ENCODE measurements at regions not wholly inside any gene's neighbourhood (a gene's known extent, or its start where the extent isn't known, plus 50 kb on each side); places are given as distances from the start of the nearest gene placed in this dataset.

DNA sequence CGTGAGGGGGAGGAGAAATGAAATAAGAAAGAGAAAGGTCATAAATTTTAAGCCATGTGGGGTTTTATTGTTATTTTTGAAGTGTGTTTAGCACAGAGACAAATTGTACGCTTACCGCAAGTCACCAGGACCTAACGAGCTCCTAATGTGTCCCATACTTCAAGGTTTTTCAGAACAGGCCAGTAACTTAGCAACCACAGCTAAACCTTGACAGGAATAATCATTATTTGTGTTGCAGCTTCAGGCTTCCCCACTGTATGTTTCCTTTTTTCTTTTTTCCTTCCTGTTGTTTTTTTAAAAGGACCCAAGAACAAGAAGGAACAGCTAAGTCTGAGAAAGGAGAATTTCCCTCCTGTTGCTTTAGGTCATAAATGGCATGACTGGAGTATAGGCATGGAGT, 160.8 kb downstream of the TUSC7 start:
- H3K27ac ChIP-seq: no peak overlapping the region
- H3K4me3 ChIP-seq: no peak overlapping the region
- H3K4me2 ChIP-seq: no peak overlapping the region
- H4K20me1 ChIP-seq: no peaks in the 10 kb centered on the region
- TF ChIP-seq Cebpa-rat (IDR thresholded peaks at IDR 0.05): no peak
- no peaks in the 10 kb centered on the region for H3K4me1 ChIP-seq
- H3K9ac ChIP-seq: no peak overlapping the region
- no peaks in the 10 kb centered on the region for H3K36me3 ChIP-seq
- H3K27me3 ChIP-seq: no peaks in the 10 kb centered on the region
- no peaks in the 10 kb centered on the region; a peak in 1 of 22 replicates for H3K9me3 ChIP-seq (replicated peaks in 1 of 11)

GRCh38 chr3:116871905-116872304, 162.3 kb downstream of the TUSC7 start:
- Histone ChIP-seq H3K36me3 (no peaks in the 10 kb centered on the region), H3K27me3 (no peaks in the 10 kb centered on the region), H3K9ac (no peak overlapping the region), H3K27ac (no peak overlapping the region), H3K4me1 (no peaks in the 10 kb centered on the region), H3K4me3 (no peak overlapping the region), H4K20me1 (no peaks in the 10 kb centered on the region), H3K9me3 (replicated peaks in 1 of 11) (no peaks in the 10 kb centered on the region; a peak in 1 of 22 replicates), H3K4me2 (no peak overlapping the region)
- TF ChIP-seq Cebpa-rat (IDR thresholded peaks at IDR 0.05): no peak

GRCh38 chr3:116872688-116873087, 163.1 kb downstream of the TUSC7 start:
- H3K36me3 ChIP-seq: no peaks in the 10 kb centered on the region
- H3K4me2 ChIP-seq: no peak overlapping the region
- no peaks in the 10 kb centered on the region for H3K4me1 ChIP-seq

GRCh38 chr3:116873142-116873541, 163.6 kb downstream of the TUSC7 start:
- Histone ChIP-seq H3K9ac (no peak overlapping the region), H3K4me2 (no peak overlapping the region), H3K27ac (no peak overlapping the region), H3K4me3 (no peak overlapping the region), H3K27me3 (no peaks in the 10 kb centered on the region), H3K4me1 (no peaks in the 10 kb centered on the region), H3K36me3 (no peaks in the 10 kb centered on the region), H4K20me1 (no peaks in the 10 kb centered on the region), H3K9me3 (replicated peaks in 1 of 11) (peaks cover 0 to 7% (median 1%) of the 10 kb centered on the region in 11 experiments; a peak in 4 of 22 replicates)
- peak in 2 of 11 experiments; percentile 19 to 68; a peak in 3 of 22 replicates for TF ChIP-seq Cebpa-rat (IDR thresholded peaks at IDR 0.05)

More at GRCh38 chr3:116872688-116873087, 163.1 kb downstream of the TUSC7 start:
- H4K20me1 ChIP-seq: no peaks in the 10 kb centered on the region
- no peaks in the 10 kb centered on the region for H3K27me3 ChIP-seq
- no peak overlapping the region for H3K4me3 ChIP-seq
- no peak overlapping the region for H3K9ac ChIP-seq
- no peak overlapping the region for H3K27ac ChIP-seq
- peaks cover 0 to 2% (median 0%) of the 10 kb centered on the region in 11 experiments; a peak in 2 of 22 replicates for H3K9me3 ChIP-seq (replicated peaks in 1 of 11)
- no peak for TF ChIP-seq Cebpa-rat (IDR thresholded peaks at IDR 0.05)

- Histone ChIP-seq H3K4me1 (no peaks in the 10 kb centered on the region), H3K27ac (no peak overlapping the region), H3K4me2 (no peak overlapping the region), H4K20me1 (no peaks in the 10 kb centered on the region), H3K9me3 (replicated peaks in 1 of 11) (peaks cover 0 to 14% (median 8%) of the 10 kb centered on the region in 11 experiments; a peak in 8 of 22 replicates), H3K27me3 (no peaks in the 10 kb centered on the region), H3K9ac (no peak overlapping the region), H3K4me3 (no peak overlapping the region), H3K36me3 (no peaks in the 10 kb centered on the region)
- no peak for TF ChIP-seq Cebpa-rat (IDR thresholded peaks at IDR 0.05)
These were observed 168.4 kb downstream of the TUSC7 start for GRCh38 chr3:116877968-116878367.

DNA sequence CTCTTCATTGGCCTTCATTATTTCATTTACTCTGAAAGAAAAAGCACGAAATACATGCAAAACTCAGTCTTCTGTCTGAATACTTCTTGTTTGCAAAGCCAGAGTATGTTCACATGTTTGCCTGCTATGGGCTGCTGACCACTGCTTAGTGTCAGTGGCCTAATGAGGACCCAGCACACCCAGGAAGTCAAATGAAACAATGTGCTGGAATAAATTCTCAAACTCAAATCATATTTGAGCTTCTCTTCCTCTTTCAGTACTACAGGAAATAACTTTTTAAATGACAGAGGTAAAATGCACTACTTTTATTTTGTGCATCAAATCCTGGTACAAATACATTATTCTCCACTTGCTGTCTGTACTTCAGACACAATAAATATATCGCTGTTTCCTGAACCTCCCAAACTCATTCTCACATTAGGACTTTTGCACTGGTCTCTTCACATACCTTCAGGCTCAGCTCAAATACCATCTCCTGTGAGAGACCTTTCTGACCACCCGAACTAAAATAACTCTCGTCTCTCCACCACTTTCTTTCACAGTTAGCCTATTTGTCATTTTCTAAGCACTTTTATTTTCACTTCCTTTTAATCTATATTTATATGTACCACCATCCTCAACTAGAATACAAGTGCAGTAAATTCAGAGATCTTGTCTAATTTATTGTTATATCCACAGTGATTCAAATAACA, 176.8 kb downstream of the TUSC7 start:
- H3K27ac ChIP-seq: peak overlapping the region in 5 of 11 experiments; percentile 1 to 47 (median 23); a peak in 8 of 22 replicates
- H3K4me3 ChIP-seq: no peak overlapping the region
- H3K9ac ChIP-seq: 0 out of 22 replicates have a peak overlapping the region, but pooled peaks of 1 of the 11 experiments have one; percentile 20
- H4K20me1 ChIP-seq: no peaks in the 10 kb centered on the region
- no peaks in the 10 kb centered on the region for H3K9me3 ChIP-seq (replicated peaks in 1 of 11)
- H3K27me3 ChIP-seq: no peaks in the 10 kb centered on the region
- H3K4me2 ChIP-seq: peak overlapping the region; percentile 16 to 78 (median 33); a peak in 17 of 22 replicates
- peaks cover 0 to 14% (median 8%) of the 10 kb centered on the region in 10 experiments; a peak in 15 of 20 replicates for H3K4me1 ChIP-seq
- no peaks in the 10 kb centered on the region for H3K36me3 ChIP-seq
- TF ChIP-seq Cebpa-rat (IDR thresholded peaks at IDR 0.05): no peak

GRCh38 chr3:116896116-116896515, 186.5 kb downstream of the TUSC7 start:
- Histone ChIP-seq H3K9me3 (replicated peaks in 1 of 11) (no peaks in the 10 kb centered on the region), H3K27me3 (no peaks in the 10 kb centered on the region), H3K9ac (no peak overlapping the region), H3K4me3 (no peak overlapping the region), H3K36me3 (no peaks in the 10 kb centered on the region), H3K4me1 (peaks cover 0 to 6% (median 0%) of the 10 kb centered on the region in 10 experiments; a peak in 1 of 20 replicates), H3K4me2 (peak overlapping the region in 1 of 11 experiments; percentile 37; a peak in 2 of 22 replicates), H3K27ac (no peak overlapping the region), H4K20me1 (no peaks in the 10 kb centered on the region)
- no peak for TF ChIP-seq Cebpa-rat (IDR thresholded peaks at IDR 0.05)

DNA sequence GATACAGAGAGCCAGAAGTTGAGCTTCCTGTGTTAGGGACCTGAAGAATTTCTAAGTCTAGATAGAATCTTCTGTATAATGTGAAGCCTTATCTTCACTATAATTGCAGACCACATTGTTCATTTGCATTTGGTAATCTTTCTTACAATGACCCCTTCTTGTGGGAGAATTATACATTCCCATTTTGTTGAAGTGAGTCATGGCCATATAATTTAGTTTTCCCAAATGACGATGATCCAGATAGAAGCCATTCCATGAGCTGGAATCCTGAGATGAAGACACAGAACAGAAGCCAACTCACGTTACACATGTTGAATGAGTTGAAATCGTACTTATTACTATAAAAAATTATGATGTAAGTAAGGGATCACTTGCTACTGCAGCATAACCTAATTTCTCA, 187.8 kb downstream of the TUSC7 start:
- Histone ChIP-seq H3K9ac (no peak overlapping the region), H3K9me3 (replicated peaks in 1 of 11) (no peaks in the 10 kb centered on the region), H3K4me2 (no peak overlapping the region), H4K20me1 (no peaks in the 10 kb centered on the region), H3K4me1 (peaks cover 0 to 6% (median 0%) of the 10 kb centered on the region in 10 experiments; a peak in 1 of 20 replicates), H3K4me3 (no peak overlapping the region), H3K27ac (no peak overlapping the region), H3K27me3 (no peaks in the 10 kb centered on the region), H3K36me3 (no peaks in the 10 kb centered on the region)
- TF ChIP-seq Cebpa-rat (IDR thresholded peaks at IDR 0.05): no peak

DNA sequence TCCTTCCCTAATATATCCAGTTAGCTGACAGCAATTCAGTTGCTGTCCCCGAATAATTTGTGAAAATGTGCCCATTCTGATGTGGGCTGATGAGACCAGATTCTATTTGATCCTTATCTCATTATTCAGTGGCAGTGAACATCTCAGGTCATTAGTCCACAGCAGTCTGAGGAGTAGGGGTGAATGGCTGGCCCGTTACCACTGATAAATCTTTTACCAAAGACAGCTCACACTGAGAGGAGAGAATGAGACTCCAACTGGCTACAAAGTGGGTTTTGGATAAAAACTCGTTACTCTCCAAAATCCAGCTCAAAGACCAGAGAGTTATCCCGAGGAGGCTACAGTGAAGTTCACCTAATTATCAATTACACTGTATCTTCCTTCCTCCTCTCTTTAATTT, 189.7 kb downstream of the TUSC7 start:
- H3K36me3 ChIP-seq: no peaks in the 10 kb centered on the region
- no peak overlapping the region for H3K4me3 ChIP-seq
- no peak overlapping the region for H3K27ac ChIP-seq
- no peaks in the 10 kb centered on the region for H3K27me3 ChIP-seq
- no peaks in the 10 kb centered on the region for H4K20me1 ChIP-seq
- H3K4me2 ChIP-seq: no peak overlapping the region
- H3K9ac ChIP-seq: no peak overlapping the region
- TF ChIP-seq Cebpa-rat (IDR thresholded peaks at IDR 0.05): no peak
- no peaks in the 10 kb centered on the region for H3K9me3 ChIP-seq (replicated peaks in 1 of 11)
- H3K4me1 ChIP-seq: peaks cover 0 to 6% (median 0%) of the 10 kb centered on the region in 10 experiments; a peak in 1 of 20 replicates

DNA sequence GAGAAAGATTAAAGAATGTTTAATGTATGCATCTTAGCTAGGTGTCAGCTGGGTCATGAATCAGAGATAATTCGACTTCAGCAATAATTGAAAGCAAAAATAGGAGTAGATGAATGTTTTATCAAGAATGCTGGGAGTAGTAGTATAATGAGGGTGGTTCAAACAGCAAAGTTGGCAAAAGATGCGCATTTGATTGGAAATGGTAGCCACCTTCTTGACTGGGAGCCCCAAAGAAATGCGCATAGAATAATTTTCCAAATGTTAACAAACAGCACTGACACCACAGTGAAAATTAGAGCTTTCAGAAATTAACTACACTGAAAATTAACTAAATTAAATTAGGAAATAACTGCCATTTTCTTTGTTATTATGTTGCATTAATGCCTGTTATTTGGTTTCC, 195.8 kb downstream of the TUSC7 start:
- Histone ChIP-seq H3K27me3 (no peaks in the 10 kb centered on the region), H3K4me1 (no peaks in the 10 kb centered on the region), H4K20me1 (no peaks in the 10 kb centered on the region), H3K4me3 (no peak overlapping the region), H3K9me3 (replicated peaks in 1 of 11) (peaks cover 0 to 9% (median 0%) of the 10 kb centered on the region in 11 experiments; a peak in 2 of 22 replicates), H3K9ac (no peak overlapping the region), H3K36me3 (no peaks in the 10 kb centered on the region), H3K27ac (no peak overlapping the region), H3K4me2 (no peak overlapping the region)
- no peak for TF ChIP-seq Cebpa-rat (IDR thresholded peaks at IDR 0.05)
